Lower leg skin (tissue), 3 donors: ENCODE measurements at regions not wholly inside any gene's neighbourhood (a gene's known extent, or its start where the extent isn't known, plus 50 kb on each side); places are given as distances from the start of the nearest gene placed in this dataset.

Experiments used
- CTCF ChIP-seq, 3 donors: fragments of 450-650 bp; IDR thresholded peaks; one replicate each; pipeline ENCODE4 v1.5.1; 2016; ENCODE audit warnings: antibody characterized with exemption in 3 of 3, mild to moderate bottlenecking in 3 of 3, moderate library complexity in 2 of 3
- POLR2A ChIP-seq, 2 donors: fragments of 450-650 bp; IDR thresholded peaks; one replicate each; pipeline ENCODE4 v1.6.1; 2016 to 2017; ENCODE audit warnings: antibody characterized with exemption in 2 of 2, mild to moderate bottlenecking in 1 of 2, moderate library complexity in 1 of 2

- TF ChIP-seq CTCF (IDR thresholded peaks at IDR 0.05), result no peak
- TF ChIP-seq POLR2A (IDR thresholded peaks at IDR 0.05), result no peak
Observed at GRCh38 chr1:233465745-233466343, 138.3 kb downstream of the MAP3K21 start.
